B cell (primary cell): ENCODE measurements at regions not wholly inside any gene's neighbourhood (a gene's known extent, or its start where the extent isn't known, plus 50 kb on each side); places are given as distances from the start of the nearest gene placed in this dataset.
"Not testable (repeated sequence)": the region's sequence is repeated elsewhere in the genome, so short reads cannot be mapped to it uniquely, and the experiment has no call there.

ENCODE experiments used
- ATAC-seq: fragments of 200-7000 bp; cut with Tn5 transposase; one replicate; pipeline ENCODE4 v1.10.0; 2021; ENCODE audit warnings: low read depth, mild to moderate bottlenecking, moderate number of reproducible peaks, moderate library complexity
- CTCF ChIA-PET: fragments of 350-600 bp; sonication (Branson Sonifier 250); formaldehyde crosslinking; loops from one replicate; lab custom pipeline; 2021; ENCODE audit warnings: antibody characterized with exemption, inconsistent platforms; lab: Charles Lee
- POLR2A ChIA-PET: fragments of 350-600 bp; sonication (Branson Sonifier 250); formaldehyde crosslinking; loops from one replicate; lab custom pipeline; 2021; ENCODE audit warnings: antibody characterized with exemption; lab: Charles Lee
- DNase-seq: peaks from one replicate; pipeline ENCODE4 v3.0.0; 2013
- H2AFZ ChIP-seq: 2 replicates; pipeline ENCODE4 v1.6.1; 2012; ENCODE audit warnings: mild to moderate bottlenecking, low read depth, low read length; ENCODE audit not compliant: insufficient read depth, poor library complexity, severe bottlenecking
- H3K27ac ChIP-seq, 2 donors: 1 replicate in 1 of 2; 2 replicates in 1 of 2; pipeline ENCODE4 v1.5.1; 2012 to 2013; ENCODE audit warnings: low read length in 2 of 2, mild to moderate bottlenecking in 2 of 2, moderate library complexity in 1 of 2
- H3K27me3 ChIP-seq, 4 experiments: fragments of 200-600 bp in 1 of 4; sonication (generic) in 1 of 4; replicated peaks in 1 of 4; 1 replicate in 2 of 4; 2 replicates in 2 of 4; pipeline versions ENCODE4 v1.6.1 to v1.7.0; 2013 to 2016; ENCODE audit warnings: low read length in 3 of 4, mild to moderate bottlenecking in 2 of 4, mixed read lengths in 1 of 4, moderate library complexity in 1 of 4; ENCODE audit not compliant: insufficient read depth in 4 of 4, control insufficient read depth in 3 of 4; ENCODE audit errors: control extremely low read depth in 1 of 4
- H3K36me3 ChIP-seq, 2 experiments: replicated peaks in 1 of 2; 1 replicate in 1 of 2; 2 replicates in 1 of 2; pipeline versions ENCODE4 v1.6.1 to v1.7.1; 2013; ENCODE audit warnings: low read length in 1 of 2; ENCODE audit not compliant: insufficient read depth in 2 of 2, control insufficient read depth in 1 of 2; ENCODE audit errors: control extremely low read depth in 1 of 2, extremely low read depth in 1 of 2
- H3K4me1 ChIP-seq, 2 donors: fragments of 200-600 bp in 1 of 2; sonication (generic) in 1 of 2; 1 replicate in 1 of 2; 2 replicates in 1 of 2; pipeline versions ENCODE4 v1.5.1 to v1.6.1; 2013 to 2017; ENCODE audit warnings: low read length in 2 of 2; ENCODE audit not compliant: control insufficient read depth in 2 of 2, insufficient read depth in 2 of 2
- H3K4me2 ChIP-seq: replicated peaks from 2 replicates; pipeline ENCODE3; 2012; ENCODE audit warnings: mild to moderate bottlenecking, low read depth, low read length; ENCODE audit not compliant: poor library complexity, severe bottlenecking
- H3K4me3 ChIP-seq, 5 experiments: fragments of 200-600 bp in 1 of 5; sonication (generic) in 1 of 5; 1 replicate in 3 of 5; 2 replicates in 2 of 5; pipeline versions ENCODE4 v1.5.1 to v1.7.0; 2011 to 2016; ENCODE audit warnings: low read length in 4 of 5, mild to moderate bottlenecking in 4 of 5, low read depth in 2 of 5, control low read depth in 1 of 5, moderate library complexity in 1 of 5; ENCODE audit not compliant: insufficient read depth in 1 of 5; ENCODE audit errors: control extremely low read depth in 1 of 5, extremely low read depth in 1 of 5
- H3K79me2 ChIP-seq: fragments of 200-600 bp; sonication (generic); one replicate; pipeline ENCODE4 v1.6.0; 2016; ENCODE audit warnings: low read length; ENCODE audit not compliant: control insufficient read depth, insufficient read depth
- H3K9ac ChIP-seq: fragments of 200-600 bp; sonication (generic); 2 replicates; pipeline ENCODE4 v1.6.1; 2017; ENCODE audit warnings: mild to moderate bottlenecking, low read length, moderate library complexity
- H3K9me3 ChIP-seq, 3 donors: one replicate each; pipeline versions ENCODE4 v1.6.1 to v1.7.1; 2013; ENCODE audit warnings: low read length in 2 of 3; ENCODE audit not compliant: control insufficient read depth in 2 of 3, insufficient read depth in 1 of 3; ENCODE audit errors: control extremely low read depth in 1 of 3
- H4K20me1 ChIP-seq: 2 replicates; pipeline ENCODE4 v1.6.0; 2012; ENCODE audit warnings: mild to moderate bottlenecking, low read length; ENCODE audit not compliant: insufficient read depth, control insufficient read depth, poor library complexity, severe bottlenecking
- H3K27ac Mint-ChIP-seq: one replicate; pipeline ENCODE4 v1.8.0; 2021; ENCODE audit warnings: mixed read lengths
- H3K27me3 Mint-ChIP-seq: one replicate; pipeline ENCODE4 v1.8.0; 2021; ENCODE audit warnings: mixed read lengths
- H3K4me1 Mint-ChIP-seq: one replicate; pipeline ENCODE4 v1.8.0; 2021; ENCODE audit warnings: mixed read lengths
- H3K4me3 Mint-ChIP-seq: one replicate; pipeline ENCODE4 v1.8.0; 2021; ENCODE audit warnings: mixed read lengths
- H3K9me3 Mint-ChIP-seq: one replicate; pipeline ENCODE4 v1.8.0; 2022; ENCODE audit warnings: mixed read lengths; ENCODE audit not compliant: insufficient read depth
- WGBS: methylation state at CpG from one replicate; pipeline ENCODE4 v1.1.5; 2013; ENCODE audit warnings: missing lambda C conversion rate; ENCODE audit not compliant: insufficient coverage; 5-methylcytosine and 5-hydroxymethylcytosine counted together
- intact Hi-C: fragments of 100-400 bp; cut with micrococcal nuclease; formaldehyde crosslinking; loops from one replicate; pipeline ENCODE4 v1.10.0; 2022

DNA sequence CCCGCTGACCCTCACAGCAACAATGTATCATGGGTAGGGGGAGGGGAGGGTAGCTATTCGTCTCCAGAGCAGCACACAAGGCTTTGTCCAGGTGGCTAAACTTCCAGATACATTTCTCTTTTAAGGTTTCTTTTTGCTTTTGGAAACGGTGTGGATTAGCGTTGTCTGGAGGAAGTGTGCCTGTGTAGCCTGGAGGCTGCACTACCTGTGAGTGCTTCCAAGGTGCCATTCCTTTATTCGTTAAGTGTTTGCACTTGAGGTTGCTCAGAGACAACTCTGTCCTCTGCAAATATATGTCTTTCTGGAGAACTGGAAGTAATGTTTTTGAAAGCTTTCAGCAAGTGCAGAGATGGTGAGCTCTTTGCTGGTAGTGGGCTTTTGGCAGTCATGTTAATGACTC, 53.1 kb downstream of the HSFY1 start:
- H3K36me3 ChIP-seq, CTCF ChIA-PET, intact Hi-C loops, H3K27me3 Mint-ChIP-seq, H3K4me3 Mint-ChIP-seq, H3K27ac Mint-ChIP-seq, H2AFZ ChIP-seq, H4K20me1 ChIP-seq, H3K27me3 ChIP-seq, H3K4me1 Mint-ChIP-seq, H3K4me3 ChIP-seq, ATAC-seq, H3K4me2 ChIP-seq, DNase-seq, POLR2A ChIA-PET, H3K9me3 ChIP-seq, H3K9me3 Mint-ChIP-seq, H3K9ac ChIP-seq, H3K79me2 ChIP-seq, H3K27ac ChIP-seq, H3K4me1 ChIP-seq: not testable (repeated sequence)
- no CpG with 5 or more reads among the region's 5 CpGs for WGBS

DNA sequence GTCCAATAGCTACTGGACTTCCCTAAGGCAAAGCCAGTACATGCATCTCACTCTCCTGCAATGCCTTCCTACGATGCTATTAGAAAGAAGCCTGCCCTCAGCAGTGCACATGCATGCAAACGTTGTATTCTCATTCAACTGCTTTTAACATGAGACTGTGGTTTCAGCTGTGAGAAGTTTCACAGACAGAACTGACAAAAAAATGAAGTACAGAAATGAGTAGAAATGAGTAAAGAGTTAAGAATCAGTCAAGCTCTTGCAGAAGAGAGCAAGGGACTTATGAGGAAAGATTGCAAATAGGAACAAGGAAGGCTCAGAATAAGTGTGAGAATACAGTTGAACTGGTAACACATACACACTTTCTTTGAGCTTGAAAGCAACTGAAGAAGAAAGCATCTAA, 54.8 kb downstream of the HSFY1 start:
- H3K9ac ChIP-seq, ATAC-seq, H2AFZ ChIP-seq, H3K27ac Mint-ChIP-seq, H4K20me1 ChIP-seq, H3K4me3 ChIP-seq, H3K27me3 ChIP-seq, POLR2A ChIA-PET, H3K9me3 ChIP-seq, H3K27ac ChIP-seq, CTCF ChIA-PET, H3K4me1 Mint-ChIP-seq, H3K36me3 ChIP-seq, H3K9me3 Mint-ChIP-seq, DNase-seq, H3K4me2 ChIP-seq, H3K27me3 Mint-ChIP-seq, intact Hi-C loops, H3K79me2 ChIP-seq, H3K4me3 Mint-ChIP-seq, H3K4me1 ChIP-seq: not testable (repeated sequence)
- WGBS, result no CpG with 5 or more reads among the region's 2 CpGs

DNA sequence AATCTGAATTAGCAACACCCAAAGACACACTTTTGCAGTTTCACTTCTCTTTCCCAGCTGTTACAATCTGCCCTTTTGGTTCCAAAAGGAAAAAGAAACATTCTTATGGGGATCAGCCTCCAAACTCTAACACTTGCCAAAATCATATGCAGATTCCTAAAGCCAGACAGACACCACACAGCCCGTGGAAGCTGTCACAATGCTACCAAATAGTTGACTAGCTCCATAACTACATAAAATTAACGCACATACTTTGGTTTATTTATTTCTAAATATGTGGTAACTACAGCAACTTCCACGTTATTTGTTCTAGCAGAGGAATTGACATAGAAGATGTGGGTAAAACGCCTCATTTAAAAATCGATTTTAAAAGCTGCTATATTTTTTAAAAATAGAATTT, 59.7 kb downstream of the HSFY1 start:
- WGBS, result no CpG with 5 or more reads among the region's 5 CpGs
- H2AFZ ChIP-seq, H3K27ac ChIP-seq, DNase-seq, H3K9me3 ChIP-seq, H4K20me1 ChIP-seq, H3K4me3 Mint-ChIP-seq, POLR2A ChIA-PET, H3K9me3 Mint-ChIP-seq, H3K36me3 ChIP-seq, H3K27me3 ChIP-seq, H3K4me2 ChIP-seq, CTCF ChIA-PET, H3K4me1 ChIP-seq, H3K79me2 ChIP-seq, H3K9ac ChIP-seq, H3K27ac Mint-ChIP-seq, H3K27me3 Mint-ChIP-seq, H3K4me1 Mint-ChIP-seq, ATAC-seq, H3K4me3 ChIP-seq, intact Hi-C loops: not testable (repeated sequence)

DNA sequence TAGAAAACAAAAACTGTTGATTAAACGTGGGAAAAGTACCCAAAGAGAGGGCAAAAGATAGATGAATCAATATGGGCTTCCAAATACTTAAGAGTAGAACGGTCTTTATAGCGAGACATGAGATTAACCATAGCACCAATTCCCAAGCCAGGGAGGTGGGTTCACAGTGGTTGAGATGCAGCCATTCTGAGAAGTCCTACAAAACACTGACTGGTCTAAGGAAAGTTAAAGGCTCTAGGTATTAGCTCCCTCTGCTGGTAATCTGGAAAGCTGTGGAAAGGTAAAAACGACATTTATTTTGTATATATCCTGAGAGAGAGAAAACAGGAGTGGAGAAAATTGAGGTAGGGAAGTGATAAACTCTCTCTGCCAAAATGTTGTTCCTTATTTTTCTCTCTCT, 61.7 kb downstream of the HSFY1 start:
- H3K4me1 Mint-ChIP-seq, CTCF ChIA-PET, H3K9me3 Mint-ChIP-seq, H3K27me3 ChIP-seq, ATAC-seq, POLR2A ChIA-PET, H4K20me1 ChIP-seq, H3K27me3 Mint-ChIP-seq, H3K4me1 ChIP-seq, H3K9me3 ChIP-seq, intact Hi-C loops, H3K27ac Mint-ChIP-seq, H3K4me3 Mint-ChIP-seq, H3K27ac ChIP-seq, H3K4me3 ChIP-seq, H3K4me2 ChIP-seq, H3K9ac ChIP-seq, DNase-seq, H2AFZ ChIP-seq, H3K79me2 ChIP-seq, H3K36me3 ChIP-seq: not testable (repeated sequence)
- no CpG with 5 or more reads among the region's 4 CpGs for WGBS
